GM19467 (cell line): ENCODE measurements at regions not wholly inside any gene's neighbourhood (a gene's known extent, or its start where the extent isn't known, plus 50 kb on each side); places are given as distances from the start of the nearest gene placed in this dataset.

Experiments used
- ATAC-seq: cut with Tn5 transposase; IDR thresholded peaks from one replicate; pipeline ENCODE4 v1.9.1; 2021; ENCODE audit warnings: mild to moderate bottlenecking, moderate library complexity; ENCODE audit not compliant: unreplicated experiment

GRCh38 chr4:166335256-166335938, 462.4 kb downstream of the TLL1 start:
- no peak for ATAC-seq

GRCh38 chr4:166341992-166342391, 469.0 kb downstream of the TLL1 start:
- no peak for ATAC-seq

- no peak for ATAC-seq
Measured at GRCh38 chr4:166363198-166363597, 490.2 kb downstream of the TLL1 start.

GRCh38 chr4:166366012-166366411, 493.0 kb downstream of the TLL1 start:
- no peak for ATAC-seq

- no peak for ATAC-seq
Measured at GRCh38 chr4:166377578-166377977, 504.5 kb downstream of the TLL1 start.

GRCh38 chr4:166386491-166387360, 513.7 kb downstream of the TLL1 start:
- ATAC-seq, result no peak

GRCh38 chr4:166391501-166391900, 518.5 kb downstream of the TLL1 start:
- ATAC-seq, result no peak

DNA sequence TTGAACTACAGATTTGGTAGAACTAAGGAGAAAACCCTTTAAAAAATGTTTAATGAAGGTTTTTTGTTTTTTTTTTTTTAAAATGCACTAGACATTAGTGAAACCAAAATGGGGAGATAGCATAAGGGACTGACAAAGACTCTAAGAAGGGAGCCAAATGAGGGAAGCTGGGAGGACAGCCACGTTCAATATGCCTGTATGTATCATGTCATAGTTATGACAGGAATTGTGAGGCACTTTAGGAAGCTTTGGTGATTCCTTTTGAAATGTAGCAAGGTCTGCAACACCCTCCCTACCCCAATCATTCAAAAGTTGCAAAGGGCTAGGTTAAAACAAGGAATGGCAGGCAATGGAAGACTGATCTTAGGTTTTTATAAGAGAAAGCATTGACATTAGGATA, 526.0 kb downstream of the TLL1 start:
- no peak for ATAC-seq

DNA sequence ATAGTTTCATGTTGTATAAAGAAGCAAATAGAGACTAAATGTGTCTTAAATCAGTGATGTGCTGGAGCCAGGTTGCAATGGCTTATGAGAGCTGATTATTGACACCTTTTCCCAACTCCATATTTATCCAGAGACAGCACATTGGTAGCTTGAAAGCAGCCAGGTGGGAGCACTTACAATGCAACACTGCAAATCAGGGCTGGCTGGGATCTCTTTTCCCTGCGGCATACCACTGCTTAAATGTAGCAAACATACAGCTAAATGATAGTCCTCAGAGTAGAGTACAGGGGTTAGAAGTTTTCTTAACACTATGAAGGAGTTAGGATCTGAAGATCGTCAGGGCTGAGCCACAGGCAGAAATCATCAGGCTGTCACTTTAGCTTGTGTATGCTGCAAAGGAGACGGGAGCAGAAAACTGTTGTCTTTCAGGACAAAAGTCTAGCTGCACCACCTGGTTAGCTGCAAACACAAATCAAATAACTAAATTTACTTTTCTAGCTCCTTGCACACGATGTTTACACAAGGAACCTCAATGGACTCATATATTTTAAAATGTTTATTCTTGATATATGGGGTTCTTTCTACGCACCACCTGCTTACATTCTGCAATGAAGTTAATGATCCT, 527.3 kb downstream of the TLL1 start:
- ATAC-seq, result no peak

DNA sequence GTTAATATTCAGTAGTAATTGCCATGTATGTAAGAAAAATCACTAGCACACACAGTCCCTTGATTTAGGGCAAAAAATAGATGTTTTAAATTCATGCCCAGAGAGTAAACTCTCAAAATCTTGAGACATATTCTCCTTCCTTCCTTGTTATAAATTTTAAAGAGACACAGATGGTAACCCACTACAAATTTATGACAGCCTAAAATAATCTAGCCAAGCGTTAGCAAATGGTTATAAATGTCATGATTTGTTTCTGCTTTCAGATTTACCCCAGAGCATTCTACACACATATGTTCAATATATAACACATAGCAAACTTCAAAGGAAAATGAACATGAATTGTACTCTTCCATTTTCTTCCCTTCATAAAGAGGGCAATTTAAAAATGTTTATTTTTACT, 540.3 kb downstream of the TLL1 start:
- no peak for ATAC-seq

DNA sequence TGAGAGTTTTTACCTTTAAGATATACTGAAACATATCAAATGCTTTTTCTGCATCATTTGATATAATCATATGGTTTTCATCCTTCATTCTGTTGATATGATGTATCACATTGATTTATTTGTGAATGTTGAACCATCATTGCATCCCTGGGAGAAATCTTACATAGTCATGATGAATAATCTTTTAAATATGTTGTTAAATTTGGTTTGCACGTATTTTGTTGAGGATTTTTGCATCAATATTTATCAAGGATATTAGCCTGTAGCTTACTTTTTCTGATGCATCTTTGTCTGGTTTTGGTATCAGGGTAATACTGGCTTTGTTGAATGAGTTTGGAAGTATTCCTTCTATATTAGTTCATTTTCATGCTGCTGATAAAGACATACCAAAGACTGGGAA, 541.4 kb downstream of the TLL1 start:
- ATAC-seq, result no peak

- ATAC-seq, result no peak
Measured at GRCh38 chr4:166415749-166416148, 542.7 kb downstream of the TLL1 start.

GRCh38 chr4:166421556-166422156, 548.6 kb downstream of the TLL1 start:
- no peak for ATAC-seq

DNA sequence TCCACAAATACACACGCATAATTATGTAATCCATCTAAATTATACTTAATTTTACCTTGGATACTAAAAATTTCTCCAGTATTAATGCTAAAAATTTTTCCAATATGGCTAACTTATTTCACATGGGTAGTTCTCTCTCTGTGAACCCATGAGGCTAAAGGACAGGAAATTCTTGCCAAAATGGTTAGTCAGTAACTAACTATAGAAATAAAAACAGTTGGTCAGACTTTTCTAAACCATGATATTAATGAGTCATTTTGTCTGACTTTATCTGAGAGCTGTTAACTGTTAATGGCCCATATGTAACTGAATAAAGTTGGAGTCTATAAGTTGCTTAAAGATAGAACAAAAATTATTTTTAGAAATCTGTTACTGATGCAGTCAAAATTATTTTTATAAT, 549.4 kb downstream of the TLL1 start:
- no peak for ATAC-seq

GRCh38 chr4:166426300-166426863, 553.3 kb downstream of the TLL1 start:
- no peak for ATAC-seq

GRCh38 chr4:166432125-166432524, 559.1 kb downstream of the TLL1 start:
- ATAC-seq, result no peak

DNA sequence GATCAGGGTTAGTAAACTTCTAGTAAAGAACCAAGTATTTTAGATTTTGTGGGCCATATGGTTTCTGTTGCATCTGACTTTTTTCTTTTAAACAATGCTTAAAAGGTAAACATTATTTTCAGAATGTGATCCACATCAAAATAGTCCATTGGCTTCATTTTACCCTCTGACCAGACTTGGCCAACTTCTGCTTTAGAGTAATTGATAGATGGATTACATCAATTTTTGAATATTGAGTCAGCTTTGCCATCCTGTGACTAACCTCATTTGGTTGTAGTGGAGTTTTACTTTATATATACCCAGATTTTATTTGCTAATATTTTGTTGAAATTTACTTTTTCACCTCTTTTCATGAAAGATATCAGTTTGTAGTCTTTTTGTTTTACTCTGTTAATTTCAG, 559.8 kb downstream of the TLL1 start:
- no peak for ATAC-seq

DNA sequence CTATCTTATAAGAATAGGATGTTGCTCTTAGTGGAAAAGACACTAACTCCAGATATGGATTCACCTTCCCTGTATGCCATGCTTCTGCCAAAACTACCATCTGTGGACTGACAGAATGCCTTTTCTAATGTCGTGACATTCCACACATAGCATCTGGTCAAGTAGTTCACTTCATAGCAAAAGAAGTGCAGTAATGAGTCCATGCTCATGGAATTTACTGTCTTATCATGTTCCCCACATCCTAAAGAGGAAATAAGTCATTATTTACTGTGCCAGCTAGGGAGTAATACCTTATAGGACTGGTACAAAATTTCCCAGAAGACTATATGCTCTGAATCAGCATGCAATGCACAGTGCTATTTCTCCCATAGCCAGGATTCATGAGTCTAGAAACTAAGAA, 562.4 kb downstream of the TLL1 start:
- ATAC-seq, result no peak

DNA sequence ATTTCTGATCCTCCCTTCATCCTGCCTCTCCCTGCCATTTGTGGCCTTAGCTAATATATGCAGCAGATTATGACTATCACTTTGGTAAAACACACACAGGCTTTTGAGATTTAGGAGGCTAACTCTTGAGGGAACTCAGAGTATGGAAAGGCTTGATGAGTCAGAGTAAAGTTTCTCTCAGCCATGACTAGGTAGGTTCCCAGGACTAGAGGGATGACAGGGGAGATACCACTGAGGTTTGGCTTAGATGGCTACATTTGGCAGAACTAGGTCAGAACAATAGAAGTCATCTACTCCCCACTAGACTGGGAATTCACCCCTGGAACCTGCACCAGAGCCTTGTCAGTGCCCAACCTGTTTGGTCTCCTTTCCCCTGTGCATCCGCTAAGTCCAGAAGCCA, 585.7 kb downstream of the TLL1 start:
- no peak for ATAC-seq

DNA sequence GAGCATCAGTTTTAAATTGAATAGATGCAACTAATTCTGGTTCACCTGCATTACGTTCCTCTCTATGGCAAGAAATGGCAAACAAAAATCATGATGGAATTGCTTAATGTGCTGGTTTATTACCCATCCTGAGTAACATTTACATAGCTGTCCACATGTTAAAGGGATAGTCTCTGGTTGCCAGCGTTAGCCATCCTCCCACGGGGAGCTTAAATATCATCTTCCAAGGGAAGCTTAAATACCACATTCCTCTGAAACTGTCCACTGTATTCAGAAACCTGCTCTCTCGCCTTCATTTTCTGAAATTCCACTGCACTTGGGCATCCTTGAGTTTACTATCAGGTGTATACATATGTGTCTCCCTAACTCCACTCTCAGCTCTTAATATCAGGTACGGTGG, 586.6 kb downstream of the TLL1 start:
- ATAC-seq, result no peak
